Parathyroid adenoma (tissue), 2 donors: ENCODE measurements at regions not wholly inside any gene's neighbourhood (a gene's known extent, or its start where the extent isn't known, plus 50 kb on each side); places are given as distances from the start of the nearest gene placed in this dataset.
"Not testable (repeated sequence)": the region's sequence is repeated elsewhere in the genome, so short reads cannot be mapped to it uniquely, and the experiment has no call there.

Source experiments
- H2AFZ ChIP-seq: fragments of 300-600 bp; sonication (generic); one replicate; pipeline ENCODE4 v1.7.0; 2017; ENCODE audit warnings: antibody characterized with exemption, mild to moderate bottlenecking
- H3K27ac ChIP-seq: fragments of 300-600 bp; sonication (generic); one replicate; pipeline ENCODE4 v1.7.0; 2017
- H3K27me3 ChIP-seq: fragments of 300-600 bp; sonication (generic); one replicate; pipeline ENCODE4 v1.7.0; 2017; ENCODE audit warnings: low read length; ENCODE audit not compliant: control insufficient read depth, insufficient read depth
- H3K36me3 ChIP-seq: fragments of 300-600 bp; sonication (generic); one replicate; pipeline ENCODE4 v1.7.0; 2017; ENCODE audit warnings: low read length; ENCODE audit not compliant: control insufficient read depth, insufficient read depth
- H3K4me1 ChIP-seq: fragments of 300-600 bp; sonication (generic); one replicate; pipeline ENCODE4 v1.7.0; 2017; ENCODE audit warnings: control low read depth
- H3K4me2 ChIP-seq: fragments of 300-600 bp; sonication (generic); one replicate; pipeline ENCODE4 v1.7.0; 2017; ENCODE audit warnings: low read length
- H3K4me3 ChIP-seq: fragments of 300-600 bp; sonication (generic); one replicate; pipeline ENCODE4 v1.7.0; 2017; ENCODE audit warnings: low read depth, low read length
- H3K79me2 ChIP-seq: fragments of 300-600 bp; sonication (generic); one replicate; pipeline ENCODE4 v1.7.0; 2017; ENCODE audit warnings: control low read depth
- H3K9ac ChIP-seq: fragments of 300-600 bp; sonication (generic); one replicate; pipeline ENCODE4 v1.7.0; 2017; ENCODE audit warnings: mild to moderate bottlenecking
- H3K9me3 ChIP-seq: fragments of 300-600 bp; sonication (generic); one replicate; pipeline ENCODE4 v1.7.0; 2017; ENCODE audit warnings: low read length; ENCODE audit not compliant: control insufficient read depth
- TF ChIP-seq, protein P1 (sequence below): fragments of 300-600 bp; sonication (generic); IDR thresholded peaks from one replicate; pipeline ENCODE4 v1.7.0; 2017; ENCODE audit warnings: antibody characterized with exemption, mild to moderate bottlenecking
- donor health status: primary hyperparathyroidism.

DNA sequence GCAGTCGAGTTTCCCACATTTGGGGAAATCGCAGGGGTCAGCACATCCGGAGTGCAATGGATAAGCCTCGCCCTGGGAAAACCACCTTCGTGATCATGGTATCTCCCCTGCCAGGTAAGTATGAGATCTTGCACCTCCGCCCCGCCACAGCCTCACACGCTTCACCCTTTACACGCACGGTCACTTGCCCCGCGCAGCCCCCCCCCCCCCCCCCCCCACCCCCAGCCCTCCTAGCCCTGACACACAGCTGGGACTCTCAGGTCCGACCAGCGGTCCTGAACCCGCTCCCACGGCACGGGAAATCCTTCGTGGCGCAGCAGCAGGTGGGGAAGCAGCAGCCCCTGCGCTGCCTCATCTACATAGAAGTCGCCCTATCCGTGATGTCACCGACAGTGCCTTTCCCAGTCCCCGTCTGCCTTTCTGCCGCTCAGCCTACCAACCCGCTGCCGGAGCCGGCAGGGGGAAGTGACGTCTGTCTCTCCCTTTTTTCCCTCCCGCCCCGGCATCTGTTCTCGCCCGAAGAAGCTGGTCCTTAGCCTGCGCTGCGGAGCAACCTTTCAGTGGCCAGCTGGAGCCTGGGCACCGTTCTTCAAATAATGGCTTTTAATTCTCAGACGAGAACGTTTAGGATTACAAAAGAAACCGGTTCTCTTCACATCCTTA, 242.2 kb downstream of the FAM72C start:
- not testable (repeated sequence) for H3K9ac ChIP-seq, H3K9me3 ChIP-seq, H3K36me3 ChIP-seq, H3K4me3 ChIP-seq, H3K79me2 ChIP-seq, H2AFZ ChIP-seq, H3K4me2 ChIP-seq, H3K4me1 ChIP-seq, H3K27me3 ChIP-seq
- peak overlapping the region; percentile 49 for H3K27ac ChIP-seq

DNA sequence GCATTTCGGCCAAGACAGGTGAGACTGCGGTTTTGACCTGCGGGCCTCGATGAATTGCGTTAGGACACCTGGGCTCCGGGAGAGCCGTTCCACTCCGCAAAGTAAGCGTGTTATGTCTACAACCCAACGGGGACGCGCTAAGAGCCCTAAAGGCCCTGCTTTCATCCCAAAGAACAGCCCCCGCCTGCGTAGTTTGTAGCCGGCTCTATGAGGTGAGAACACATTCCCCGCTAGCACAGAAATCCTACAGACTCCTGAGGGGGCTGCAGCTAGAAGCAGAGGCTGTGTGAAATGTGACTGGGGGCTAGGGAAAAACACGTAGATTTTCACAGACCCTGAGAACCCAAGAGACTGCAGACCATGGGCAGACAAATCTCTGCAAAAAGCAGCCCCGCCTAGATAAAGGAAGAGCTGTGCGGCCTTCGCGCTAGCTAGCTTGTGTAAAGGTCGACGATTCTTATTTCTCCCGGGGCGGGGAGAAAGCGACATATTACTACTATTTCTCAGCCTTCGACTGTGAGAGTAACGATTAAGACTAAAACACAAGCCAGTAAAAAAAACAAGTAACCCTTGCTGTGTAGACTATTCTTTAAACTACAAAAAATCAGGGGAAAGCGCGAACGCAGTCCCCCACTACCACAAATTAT, 242.9 kb downstream of the FAM72C start:
- not testable (repeated sequence) for H3K4me1 ChIP-seq, H3K79me2 ChIP-seq, H3K27me3 ChIP-seq, H3K9ac ChIP-seq, H2AFZ ChIP-seq, H3K4me3 ChIP-seq, H3K9me3 ChIP-seq, H3K27ac ChIP-seq, H3K36me3 ChIP-seq, H3K4me2 ChIP-seq

DNA sequence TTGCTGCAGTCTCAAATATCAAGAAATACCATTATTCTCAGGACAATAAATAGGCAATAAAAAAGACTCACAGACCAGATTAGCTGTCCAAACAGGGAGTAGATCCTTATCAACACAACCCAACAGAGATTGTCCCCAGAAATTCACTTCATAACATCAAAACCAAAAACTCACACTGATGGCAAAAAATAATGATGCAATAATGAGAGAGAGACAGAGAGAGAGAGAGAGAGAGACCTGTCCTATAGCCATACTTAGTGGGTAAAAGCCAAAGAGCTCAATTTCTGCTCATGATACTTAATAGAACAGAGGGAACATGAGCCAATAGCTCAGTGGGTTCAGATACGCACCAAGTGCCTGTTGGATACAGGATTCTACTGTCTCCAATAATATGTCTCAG, 244.5 kb downstream of the FAM72C start:
- no peaks in the 10 kb centered on the region for H3K9me3 ChIP-seq
- H3K4me2 ChIP-seq = no peak overlapping the region
- no peak overlapping the region for H2AFZ ChIP-seq
- H3K4me1 ChIP-seq = no peaks in the 10 kb centered on the region
- H3K4me3 ChIP-seq = no peak overlapping the region
- TF ChIP-seq, protein P1, sequence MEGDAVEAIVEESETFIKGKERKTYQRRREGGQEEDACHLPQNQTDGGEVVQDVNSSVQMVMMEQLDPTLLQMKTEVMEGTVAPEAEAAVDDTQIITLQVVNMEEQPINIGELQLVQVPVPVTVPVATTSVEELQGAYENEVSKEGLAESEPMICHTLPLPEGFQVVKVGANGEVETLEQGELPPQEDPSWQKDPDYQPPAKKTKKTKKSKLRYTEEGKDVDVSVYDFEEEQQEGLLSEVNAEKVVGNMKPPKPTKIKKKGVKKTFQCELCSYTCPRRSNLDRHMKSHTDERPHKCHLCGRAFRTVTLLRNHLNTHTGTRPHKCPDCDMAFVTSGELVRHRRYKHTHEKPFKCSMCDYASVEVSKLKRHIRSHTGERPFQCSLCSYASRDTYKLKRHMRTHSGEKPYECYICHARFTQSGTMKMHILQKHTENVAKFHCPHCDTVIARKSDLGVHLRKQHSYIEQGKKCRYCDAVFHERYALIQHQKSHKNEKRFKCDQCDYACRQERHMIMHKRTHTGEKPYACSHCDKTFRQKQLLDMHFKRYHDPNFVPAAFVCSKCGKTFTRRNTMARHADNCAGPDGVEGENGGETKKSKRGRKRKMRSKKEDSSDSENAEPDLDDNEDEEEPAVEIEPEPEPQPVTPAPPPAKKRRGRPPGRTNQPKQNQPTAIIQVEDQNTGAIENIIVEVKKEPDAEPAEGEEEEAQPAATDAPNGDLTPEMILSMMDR = no peak
- no peaks in the 10 kb centered on the region for H3K79me2 ChIP-seq
- H3K27ac ChIP-seq = no peak overlapping the region
- H3K36me3 ChIP-seq = no peaks in the 10 kb centered on the region
- no peak overlapping the region for H3K9ac ChIP-seq
- no peaks in the 10 kb centered on the region for H3K27me3 ChIP-seq

DNA sequence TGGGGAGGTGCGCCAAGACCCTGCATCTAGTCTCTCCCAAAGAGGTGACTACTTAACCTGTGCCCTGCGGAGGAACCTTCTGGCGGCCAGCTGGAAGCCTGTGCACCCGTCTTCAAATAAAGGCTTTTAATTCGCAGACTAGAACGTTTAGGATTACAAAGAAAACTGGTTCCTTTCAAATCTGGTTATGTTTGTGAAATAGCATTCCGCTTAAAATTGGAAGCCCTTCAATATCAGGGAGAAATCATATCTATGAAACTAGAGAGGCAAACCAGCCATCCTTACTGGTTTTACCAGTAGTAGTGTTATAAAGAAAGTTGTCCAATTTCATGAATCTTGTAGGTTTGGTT, 250.8 kb downstream of the FAM72C start:
- H3K9ac ChIP-seq = no peak overlapping the region
- TF ChIP-seq, protein P1 = no peak
- H3K9me3 ChIP-seq = no peaks in the 10 kb centered on the region
- H3K4me1 ChIP-seq = no peaks in the 10 kb centered on the region
- H3K27ac ChIP-seq = no peak overlapping the region
- H3K36me3 ChIP-seq = no peaks in the 10 kb centered on the region
- H3K79me2 ChIP-seq = no peaks in the 10 kb centered on the region
- H3K4me3 ChIP-seq = no peak overlapping the region
- no peak overlapping the region for H3K4me2 ChIP-seq
- H3K27me3 ChIP-seq = no peaks in the 10 kb centered on the region
- H2AFZ ChIP-seq = peak overlapping the region; percentile 61

DNA sequence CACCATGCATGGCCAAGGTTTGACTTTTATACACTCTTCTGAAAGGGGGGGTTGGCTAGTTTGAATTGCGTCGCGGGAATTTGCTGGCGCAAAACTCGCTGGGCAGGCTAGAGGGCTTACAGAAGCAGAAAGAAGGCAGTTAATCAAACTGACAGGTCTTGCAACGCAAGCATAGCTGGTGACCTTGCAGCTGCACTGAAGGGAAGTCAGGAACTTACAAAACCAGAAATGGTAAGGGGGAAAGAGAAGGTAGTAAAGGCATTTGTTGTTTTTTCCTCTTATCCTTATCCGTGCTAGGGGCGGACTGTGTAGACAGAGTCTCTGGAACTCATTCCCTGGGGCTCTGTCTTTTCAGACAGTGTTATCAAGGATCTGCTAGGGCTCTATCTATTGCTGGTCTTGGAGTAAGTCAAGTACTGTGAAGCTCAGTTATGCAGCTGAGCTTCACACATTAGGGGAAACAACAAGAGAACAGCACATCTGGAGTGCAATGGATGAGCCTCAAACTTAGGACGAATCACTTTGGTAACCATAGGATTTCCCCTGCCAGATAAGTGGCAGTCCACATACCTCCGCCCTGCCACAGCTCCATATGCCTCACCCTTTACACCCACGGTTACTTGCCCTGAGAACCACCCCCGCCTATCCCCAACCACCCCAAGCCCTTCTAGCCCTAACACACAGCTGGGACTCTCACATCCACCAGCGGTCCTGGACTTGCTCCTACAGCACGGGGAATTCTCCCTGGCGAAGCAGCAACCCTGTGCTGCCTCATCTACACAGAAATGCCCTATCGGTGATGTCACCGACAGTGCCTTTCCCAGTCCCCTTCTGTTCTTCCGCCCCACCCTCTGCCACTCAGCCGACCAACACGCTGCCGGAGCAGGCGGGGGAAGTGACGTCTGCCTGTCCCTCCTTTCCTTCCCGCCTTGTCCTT, 251.4 kb downstream of the FAM72C start:
- H3K79me2 ChIP-seq = no peaks in the 10 kb centered on the region
- H3K4me1 ChIP-seq = no peaks in the 10 kb centered on the region
- H3K27me3 ChIP-seq = no peaks in the 10 kb centered on the region
- H3K4me3 ChIP-seq = no peak overlapping the region
- H3K36me3 ChIP-seq = no peaks in the 10 kb centered on the region
- peak overlapping the region; percentile 20 for H3K4me2 ChIP-seq
- peak overlapping the region; percentile 61 for H2AFZ ChIP-seq
- no peak overlapping the region for H3K27ac ChIP-seq
- H3K9me3 ChIP-seq = no peaks in the 10 kb centered on the region
- TF ChIP-seq, protein P1 = no peak
- H3K9ac ChIP-seq = no peak overlapping the region
